Heart right ventricle (tissue), 16 donors: ENCODE measurements at regions not wholly inside any gene's neighbourhood (a gene's known extent, or its start where the extent isn't known, plus 50 kb on each side); places are given as distances from the start of the nearest gene placed in this dataset.

Experiments
- ATAC-seq, 8 donors: fragments of 200-7000 bp; cut with Tn5 transposase; one replicate each; pipeline ENCODE4 v1.9.1; 2020; ENCODE audit warnings: mild to moderate bottlenecking in 8 of 8, moderate library complexity in 8 of 8, moderate number of reproducible peaks in 1 of 8
- DNase-seq, 2 donors: peaks; one replicate each; pipeline ENCODE4 v3.0.0-alpha.2; 2020
- H3K27ac ChIP-seq, 10 donors: fragments of 200-600 bp; sonication (generic) in 2 of 10; one replicate each; pipeline versions ENCODE4 v1.5.0 to v1.8.0; 2020 to 2022; ENCODE audit warnings: mild to moderate bottlenecking in 3 of 10
- H3K27me3 ChIP-seq, 7 donors: fragments of 200-600 bp; one replicate each; pipeline ENCODE4 v1.8.0; 2021 to 2022; ENCODE audit warnings: mild to moderate bottlenecking in 2 of 7
- H3K36me3 ChIP-seq, 9 donors: fragments of 200-600 bp; sonication (generic) in 1 of 9; one replicate each; pipeline versions ENCODE4 v1.5.0 to v1.8.0; 2020 to 2022; ENCODE audit warnings: mild to moderate bottlenecking in 2 of 9
- H3K4me1 ChIP-seq, 9 donors: fragments of 200-600 bp; sonication (generic) in 1 of 9; one replicate each; pipeline versions ENCODE4 v1.5.0 to v1.8.0; 2020 to 2022; ENCODE audit warnings: mild to moderate bottlenecking in 4 of 9
- H3K4me3 ChIP-seq, 10 donors: fragments of 200-600 bp; sonication (generic) in 2 of 10; one replicate each; pipeline versions ENCODE4 v1.5.0 to v1.8.0; 2020 to 2022; ENCODE audit warnings: mild to moderate bottlenecking in 7 of 10, moderate library complexity in 2 of 10
- H3K9me3 ChIP-seq, 11 donors: fragments of 200-600 bp in 10 of 11; sonication (generic) in 2 of 11; one replicate each; pipeline versions ENCODE4 v1.5.0 to v1.8.0; 2013 to 2022; ENCODE audit warnings: mild to moderate bottlenecking in 2 of 11, control low read depth in 1 of 11, moderate library complexity in 1 of 11
- WGBS, 2 donors: extraction: QIAGEN DNeasy Blood & Tissue Kit; methylation state at CpG; one replicate each; pipeline ENCODE4 v1.1.7; 2013; ENCODE audit warnings: inconsistent platforms in 1 of 2; 5-methylcytosine and 5-hydroxymethylcytosine counted together
- intact Hi-C, 10 donors: fragments of 100-400 bp; cut with DNase I; formaldehyde crosslinking; loops; one replicate each; pipeline versions ENCODE4 v1.11.1 to v1.14.2; 2022
- TF ChIP-seq, protein P1 (sequence below), 9 donors: fragments of 200-600 bp; sonication (generic) in 2 of 9; IDR thresholded peaks; one replicate each; pipeline versions ENCODE4 v1.5.0 to v1.8.0; 2021 to 2022; ENCODE audit warnings: antibody characterized with exemption in 9 of 9, mild to moderate bottlenecking in 5 of 9, moderate library complexity in 1 of 9
- donor health status: Arrhythmogenic right ventricular cardiomyopathy.
- donor health status: ischemic (EF 13 %, LVEDD 7.1; RV severe dilation, severe dysfunction).
- donor health status: healthy with polysubstance abuse.
- donor health status: DM: no; HTN: yes; CAD: no.
- donor health status: DM: no; HTN: no; CAD: no.
- donor health status: ischemic (EF 25% LVEDD 6.9; RV normal size, moderate dysfunction).
- donor health status: ischemic (EF 25% LVEDD 5.7; RV mildly dilated, moderate dysfunction).
- donor health status: healthy.
- donor health status: DM: yes; HTN: yes; CAD: no.
- donor health status: Ischemic cardiomyopathy.
- donor health status: ischemic (EF 35%, LVEDD 5.7; RV mildly dilated, moderate dysfunction).
- donor health status: nonischemic (EF 11% LVEDD 7.7; RV severe dilation, severe dysfunction).
- donor health status: DM: yes; HTN: yes; CAD: no.
- donor health status: PGD.
- donor health status: ischemic (EF 29% LVEDD 5.4; RV normal size, mild dysfunction).
- donor health status: nonischemic (EF 23%, LVEDD 6.1; RV moderate dilation, normal function).

DNA sequence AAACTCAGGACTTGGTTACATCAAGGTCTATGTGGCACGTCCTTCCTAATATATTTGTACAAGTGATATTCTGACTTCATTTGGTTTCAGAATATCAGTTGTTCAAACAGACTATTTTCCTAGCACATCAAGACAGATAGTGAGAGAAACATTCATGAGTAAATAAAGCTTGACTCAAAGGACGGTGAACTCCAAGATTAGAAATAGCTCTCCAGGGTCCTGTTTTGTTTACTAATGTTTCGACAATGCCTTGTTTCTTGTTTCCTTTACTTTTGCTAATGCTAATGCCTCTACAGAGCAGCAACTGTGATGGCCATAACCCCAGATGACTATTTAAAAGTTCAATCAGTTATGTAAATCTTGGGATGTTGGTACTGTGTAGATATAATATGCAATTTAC is 313.9 kb downstream of the KLF12 start:
- 87 to 90% methylated on average over 3 of the region's 3 CpGs for WGBS, 2 donors
- Histone ChIP-seq H3K27ac (no peak overlapping the region), H3K4me3 (no peak overlapping the region), H3K4me1 (peaks cover 0 to 16% (median 0%) of the 10 kb centered on the region in 9 donors), H3K36me3 (no peaks in the 10 kb centered on the region), H3K27me3 (no peaks in the 10 kb centered on the region), H3K9me3 (peaks cover 0 to 5% (median 0%) of the 10 kb centered on the region in 11 donors)
- DNase-seq (no peak), ATAC-seq (no peak)
- TF ChIP-seq, protein P1, sequence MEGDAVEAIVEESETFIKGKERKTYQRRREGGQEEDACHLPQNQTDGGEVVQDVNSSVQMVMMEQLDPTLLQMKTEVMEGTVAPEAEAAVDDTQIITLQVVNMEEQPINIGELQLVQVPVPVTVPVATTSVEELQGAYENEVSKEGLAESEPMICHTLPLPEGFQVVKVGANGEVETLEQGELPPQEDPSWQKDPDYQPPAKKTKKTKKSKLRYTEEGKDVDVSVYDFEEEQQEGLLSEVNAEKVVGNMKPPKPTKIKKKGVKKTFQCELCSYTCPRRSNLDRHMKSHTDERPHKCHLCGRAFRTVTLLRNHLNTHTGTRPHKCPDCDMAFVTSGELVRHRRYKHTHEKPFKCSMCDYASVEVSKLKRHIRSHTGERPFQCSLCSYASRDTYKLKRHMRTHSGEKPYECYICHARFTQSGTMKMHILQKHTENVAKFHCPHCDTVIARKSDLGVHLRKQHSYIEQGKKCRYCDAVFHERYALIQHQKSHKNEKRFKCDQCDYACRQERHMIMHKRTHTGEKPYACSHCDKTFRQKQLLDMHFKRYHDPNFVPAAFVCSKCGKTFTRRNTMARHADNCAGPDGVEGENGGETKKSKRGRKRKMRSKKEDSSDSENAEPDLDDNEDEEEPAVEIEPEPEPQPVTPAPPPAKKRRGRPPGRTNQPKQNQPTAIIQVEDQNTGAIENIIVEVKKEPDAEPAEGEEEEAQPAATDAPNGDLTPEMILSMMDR (IDR thresholded peaks at IDR 0.05), result no peak
- intact Hi-C loops, result no loop called here

DNA sequence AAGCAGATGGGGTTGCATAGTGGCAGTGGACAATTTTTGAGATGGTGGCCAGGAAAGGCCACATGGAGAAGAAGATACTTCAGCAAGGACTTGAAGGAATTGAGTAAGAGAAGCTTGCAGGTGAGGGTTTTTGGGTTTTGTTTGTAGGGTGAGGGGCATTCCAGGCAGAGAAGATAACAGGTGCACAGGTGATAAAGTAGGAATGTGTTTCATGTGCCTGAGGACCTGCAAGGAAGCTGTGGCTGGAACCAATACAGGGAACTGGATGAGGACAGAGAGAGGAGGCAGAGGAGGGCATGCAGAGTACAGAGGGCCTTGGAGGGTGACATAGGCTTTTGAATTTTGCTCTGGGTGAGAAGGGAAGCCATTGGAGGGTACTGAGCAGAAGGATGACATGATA is 314.5 kb downstream of the KLF12 start:
- DNase-seq (no peak), ATAC-seq (no peak)
- Histone ChIP-seq H3K27ac (no peak overlapping the region), H3K27me3 (no peaks in the 10 kb centered on the region), H3K4me3 (no peak overlapping the region), H3K36me3 (no peaks in the 10 kb centered on the region), H3K9me3 (peaks cover 0 to 5% (median 0%) of the 10 kb centered on the region in 11 donors), H3K4me1 (peaks cover 0 to 16% (median 0%) of the 10 kb centered on the region in 9 donors)
- TF ChIP-seq, protein P1 (IDR thresholded peaks at IDR 0.05), result no peak
- intact Hi-C loops, result no loop called here

DNA sequence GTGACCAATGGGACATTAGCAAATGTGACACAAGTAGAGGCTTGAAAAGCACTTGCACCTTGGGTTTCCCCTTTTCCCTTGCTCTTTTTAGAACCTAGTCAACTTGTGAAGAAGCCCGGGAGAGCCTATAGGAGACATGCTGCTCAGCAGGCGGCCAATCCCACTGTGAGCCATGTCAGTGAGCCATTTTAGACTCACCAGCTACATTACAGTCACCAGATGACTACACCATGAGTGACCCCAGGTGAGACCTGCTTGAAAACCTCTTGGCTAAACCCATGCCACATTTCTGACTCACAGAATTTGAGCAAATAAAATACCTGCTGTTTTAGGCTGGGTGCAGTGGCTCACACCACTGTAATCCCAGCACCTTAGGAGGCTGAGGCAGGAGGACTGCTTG is 317.5 kb downstream of the KLF12 start:
- H3K36me3 ChIP-seq, result peaks cover 0 to 22% (median 0%) of the 10 kb centered on the region in 9 donors
- intact Hi-C loops, result no loop called here
- peaks cover 0 to 5% (median 0%) of the 10 kb centered on the region in 11 donors for H3K9me3 ChIP-seq
- no peak overlapping the region for H3K4me3 ChIP-seq
- H3K4me1 ChIP-seq, result peaks cover 0 to 4% (median 0%) of the 10 kb centered on the region in 9 donors
- no peak overlapping the region for H3K27ac ChIP-seq
- H3K27me3 ChIP-seq, result no peaks in the 10 kb centered on the region
- 95 to 96% methylated on average over 2 of the region's 2 CpGs for WGBS, 2 donors
- no peak for ATAC-seq
- no peak for DNase-seq
- TF ChIP-seq, protein P1 (IDR thresholded peaks at IDR 0.05), result no peak

DNA sequence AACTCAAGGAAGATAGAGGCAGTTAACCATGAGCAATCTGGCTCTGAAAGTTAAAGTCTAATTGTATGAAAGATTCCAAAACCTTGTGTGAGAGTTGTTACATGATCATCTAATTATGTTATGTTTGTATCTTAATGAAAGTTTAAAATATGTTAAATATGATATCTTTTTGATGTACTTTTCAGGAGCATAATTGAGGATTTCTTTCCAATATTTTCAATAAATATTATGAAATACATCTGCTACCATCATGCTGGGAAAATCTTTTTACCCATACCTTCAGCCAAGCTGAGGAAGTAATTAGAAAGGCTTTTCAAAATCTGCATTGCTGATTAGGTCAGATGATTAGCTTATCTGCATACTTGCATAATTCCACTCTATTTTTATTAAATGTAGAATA is 318.4 kb downstream of the KLF12 start:
- Histone ChIP-seq H3K27me3 (no peaks in the 10 kb centered on the region), H3K4me1 (peaks cover 0 to 4% (median 0%) of the 10 kb centered on the region in 9 donors), H3K4me3 (no peak overlapping the region), H3K36me3 (peaks cover 0 to 28% (median 0%) of the 10 kb centered on the region in 9 donors), H3K27ac (no peak overlapping the region), H3K9me3 (peaks cover 0 to 5% (median 0%) of the 10 kb centered on the region in 11 donors)
- TF ChIP-seq, protein P1 (IDR thresholded peaks at IDR 0.05), result no peak
- no peak for ATAC-seq
- DNase-seq, result no peak
- intact Hi-C loops, result no loop called here
